ENCODE measurements at regions not wholly inside any gene's neighbourhood (a gene's known extent, or its start where the extent isn't known, plus 50 kb on each side); places are given as distances from the start of the nearest gene placed in this dataset.

- no peaks in the 10 kb centered on the region for H3K36me3 ChIP-seq (replicated peaks in 1 of 2; ENCODE audit: control insufficient read depth in 1 of 2, insufficient read depth in 2 of 2, low read length in 2 of 2)
- no peak overlapping the region for H3K4me2 ChIP-seq (replicated peaks; ENCODE audit: extremely low read depth, low read length, poor library complexity, severe bottlenecking)
- H3K79me2 ChIP-seq (ENCODE audit: insufficient read depth, low read length): no peaks in the 10 kb centered on the region
- H3K27ac Mint-ChIP-seq: no peak overlapping the region
- no peak overlapping the region for H3K4me3 ChIP-seq (replicated peaks in 1 of 3; ENCODE audit: low read depth in 2 of 3, low read length in 3 of 3)
- no peaks in the 10 kb centered on the region for H4K20me1 ChIP-seq (ENCODE audit: insufficient read depth, low read length)
- TF ChIP-seq CTCF (IDR thresholded peaks at IDR 0.05): no peak
- no peak overlapping the region for H2AFZ ChIP-seq (ENCODE audit: insufficient read depth, low read depth, low read length, poor library complexity, severe bottlenecking)
- H3K4me1 Mint-ChIP-seq: no peaks in the 10 kb centered on the region
- H3K9me3 ChIP-seq (replicated peaks in 1 of 2; ENCODE audit: control insufficient read depth in 1 of 2, insufficient read depth in 1 of 2, low read length in 2 of 2): no peaks in the 10 kb centered on the region
- H3K9me3 Mint-ChIP-seq: peaks cover 0 to 16% (median 2%) of the 10 kb centered on the region in 7 donors
- no peaks in the 10 kb centered on the region for H3K4me1 ChIP-seq (ENCODE audit: control insufficient read depth in 1 of 2, insufficient read depth in 2 of 2, low read length in 2 of 2)
- H3K36me3 Mint-ChIP-seq: no peaks in the 10 kb centered on the region
- peaks cover 0 to 3% (median 2%) of the 10 kb centered on the region in 3 donors for H3K27me3 Mint-ChIP-seq (ENCODE audit: low read depth in 3 of 3)
- no peak for DNase-seq
- H3K4me3 Mint-ChIP-seq: no peak overlapping the region
- no peaks in the 10 kb centered on the region for H3K27me3 ChIP-seq (ENCODE audit: control insufficient read depth in 2 of 2, insufficient read depth in 2 of 2, low read length in 2 of 2)
- intact Hi-C loops (cut with micrococcal nuclease): no loop called here
- no peak overlapping the region for H3K27ac ChIP-seq (ENCODE audit: low read depth in 1 of 2, low read length in 2 of 2)
- no peak overlapping the region for H3K9ac ChIP-seq (ENCODE audit: insufficient read depth, low read length, poor library complexity, severe bottlenecking)
These were observed 692.7 kb downstream of the LTN1 start for GRCh38 chr21:28299946-28300345.

GRCh38 chr21:28298251-28298672 is 694.4 kb downstream of the LTN1 start:
- no peak for TF ChIP-seq CTCF (IDR thresholded peaks at IDR 0.05)
- H3K79me2 ChIP-seq (ENCODE audit: insufficient read depth, low read length): no peaks in the 10 kb centered on the region
- Mint-ChIP-seq H3K9me3 (peaks cover 0 to 14% (median 2%) of the 10 kb centered on the region in 7 donors), H3K27me3 (ENCODE audit: low read depth in 3 of 3) (peaks cover 0 to 3% (median 2%) of the 10 kb centered on the region in 3 donors), H3K27ac (no peak overlapping the region), H3K4me1 (no peaks in the 10 kb centered on the region), H3K4me3 (no peak overlapping the region), H3K36me3 (no peaks in the 10 kb centered on the region)
- no peaks in the 10 kb centered on the region for H4K20me1 ChIP-seq (ENCODE audit: insufficient read depth, low read length)
- DNase-seq: no peak
- no peak overlapping the region for H3K4me3 ChIP-seq (replicated peaks in 1 of 3; ENCODE audit: low read depth in 2 of 3, low read length in 3 of 3)
- H3K4me1 ChIP-seq (ENCODE audit: control insufficient read depth in 1 of 2, insufficient read depth in 2 of 2, low read length in 2 of 2): no peaks in the 10 kb centered on the region
- H3K9ac ChIP-seq (ENCODE audit: insufficient read depth, low read length, poor library complexity, severe bottlenecking): no peak overlapping the region
- H3K9me3 ChIP-seq (replicated peaks in 1 of 2; ENCODE audit: control insufficient read depth in 1 of 2, insufficient read depth in 1 of 2, low read length in 2 of 2): no peaks in the 10 kb centered on the region
- no peak overlapping the region for H2AFZ ChIP-seq (ENCODE audit: insufficient read depth, low read depth, low read length, poor library complexity, severe bottlenecking)
- H3K27me3 ChIP-seq (ENCODE audit: control insufficient read depth in 2 of 2, insufficient read depth in 2 of 2, low read length in 2 of 2): no peaks in the 10 kb centered on the region
- no peak overlapping the region for H3K27ac ChIP-seq (ENCODE audit: low read depth in 1 of 2, low read length in 2 of 2)
- no peak overlapping the region for H3K4me2 ChIP-seq (replicated peaks; ENCODE audit: extremely low read depth, low read length, poor library complexity, severe bottlenecking)
- no peaks in the 10 kb centered on the region for H3K36me3 ChIP-seq (replicated peaks in 1 of 2; ENCODE audit: control insufficient read depth in 1 of 2, insufficient read depth in 2 of 2, low read length in 2 of 2)
- intact Hi-C loops (cut with micrococcal nuclease): no loop called here
